HG03103 (cell line): ENCODE measurements at regions not wholly inside any gene's neighbourhood (a gene's known extent, or its start where the extent isn't known, plus 50 kb on each side); places are given as distances from the start of the nearest gene placed in this dataset.

Experiments
- ATAC-seq: cut with Tn5 transposase; IDR thresholded peaks from one replicate; pipeline ENCODE4 v1.9.1; 2021; ENCODE audit warnings: low read depth; ENCODE audit not compliant: unreplicated experiment

GRCh38 chr1:5329068-5329739 is 663.0 kb downstream of the NPHP4 start:
- ATAC-seq: no peak

GRCh38 chr1:5324883-5325282 is 667.3 kb downstream of the NPHP4 start:
- no peak for ATAC-seq

GRCh38 chr1:5318143-5318816 is 663.9 kb downstream of the AJAP1 start:
- ATAC-seq: no peak

- no peak for ATAC-seq
These were observed 663.0 kb downstream of the AJAP1 start for GRCh38 chr1:5317391-5317790.

GRCh38 chr1:5312862-5313261 is 658.5 kb downstream of the AJAP1 start:
- ATAC-seq: no peak

- ATAC-seq: no peak
These were observed 657.9 kb downstream of the AJAP1 start for GRCh38 chr1:5312293-5312674.

GRCh38 chr1:5311634-5312292 is 657.4 kb downstream of the AJAP1 start:
- no peak for ATAC-seq

- ATAC-seq: no peak
These were observed 656.7 kb downstream of the AJAP1 start for GRCh38 chr1:5311147-5311546.

GRCh38 chr1:5308249-5308648 is 653.8 kb downstream of the AJAP1 start:
- no peak for ATAC-seq

- no peak for ATAC-seq
These were observed 650.3 kb downstream of the AJAP1 start for GRCh38 chr1:5304702-5305101.

GRCh38 chr1:5298376-5298775 is 644.0 kb downstream of the AJAP1 start:
- ATAC-seq: no peak

- ATAC-seq: no peak
These were observed 643.5 kb downstream of the AJAP1 start for GRCh38 chr1:5297886-5298239.

GRCh38 chr1:5297180-5297885 is 642.9 kb downstream of the AJAP1 start:
- no peak for ATAC-seq

GRCh38 chr1:5296557-5297179 is 642.3 kb downstream of the AJAP1 start:
- no peak for ATAC-seq

GRCh38 chr1:5296095-5296494 is 641.7 kb downstream of the AJAP1 start:
- ATAC-seq: no peak

- ATAC-seq: no peak
These were observed 637.5 kb downstream of the AJAP1 start for GRCh38 chr1:5291889-5292288.

GRCh38 chr1:5287178-5288150 is 633.1 kb downstream of the AJAP1 start:
- no peak for ATAC-seq

GRCh38 chr1:5286244-5286643 is 631.8 kb downstream of the AJAP1 start:
- no peak for ATAC-seq

GRCh38 chr1:5274527-5274926 is 620.1 kb downstream of the AJAP1 start:
- no peak for ATAC-seq
